HG03342 (cell line): ENCODE measurements at regions not wholly inside any gene's neighbourhood (a gene's known extent, or its start where the extent isn't known, plus 50 kb on each side); places are given as distances from the start of the nearest gene placed in this dataset.
"Not testable (repeated sequence)": the region's sequence is repeated elsewhere in the genome, so short reads cannot be mapped to it uniquely, and the experiment has no call there.

Source experiments
- ATAC-seq: cut with Tn5 transposase; IDR thresholded peaks from one replicate; pipeline ENCODE4 v1.9.1; 2021; ENCODE audit warnings: mild to moderate bottlenecking, moderate library complexity; ENCODE audit not compliant: unreplicated experiment

GRCh38 chr6:80594461-80594860 is 488.0 kb downstream of the BCKDHB start:
- ATAC-seq, result no peak

GRCh38 chr6:80592436-80592835 is 486.0 kb downstream of the BCKDHB start:
- ATAC-seq, result no peak

GRCh38 chr6:80586242-80586641 is 479.8 kb downstream of the BCKDHB start:
- ATAC-seq, result no peak

- ATAC-seq, result no peak
Measured at GRCh38 chr6:80579391-80580023, 473.0 kb downstream of the BCKDHB start.

GRCh38 chr6:80573320-80573719 is 466.8 kb downstream of the BCKDHB start:
- ATAC-seq, result not testable (repeated sequence)

GRCh38 chr6:80566361-80566760 is 459.9 kb downstream of the BCKDHB start:
- peak; percentile 85 for ATAC-seq

- no peak for ATAC-seq
Measured at GRCh38 chr6:80553071-80553740, 446.7 kb downstream of the BCKDHB start.

- ATAC-seq, result no peak
Measured at GRCh38 chr6:80550748-80551147, 444.3 kb downstream of the BCKDHB start.

GRCh38 chr6:80550281-80550680 is 443.8 kb downstream of the BCKDHB start:
- no peak for ATAC-seq

GRCh38 chr6:80548532-80548931 is 442.1 kb downstream of the BCKDHB start:
- no peak for ATAC-seq

- ATAC-seq, result peak; percentile 35
Measured at GRCh38 chr6:80547827-80548226, 441.4 kb downstream of the BCKDHB start.

GRCh38 chr6:80544976-80545722 is 438.7 kb downstream of the BCKDHB start:
- ATAC-seq, result no peak

- ATAC-seq, result no peak
Measured at GRCh38 chr6:80544555-80544954, 438.1 kb downstream of the BCKDHB start.

- ATAC-seq, result no peak
Measured at GRCh38 chr6:80543598-80544222, 437.2 kb downstream of the BCKDHB start.

GRCh38 chr6:80543151-80543550 is 436.7 kb downstream of the BCKDHB start:
- ATAC-seq, result no peak

- ATAC-seq, result no peak
Measured at GRCh38 chr6:80541886-80542285, 435.4 kb downstream of the BCKDHB start.

- ATAC-seq, result no peak
Measured at GRCh38 chr6:80541181-80541580, 434.7 kb downstream of the BCKDHB start.

- ATAC-seq, result no peak
Measured at GRCh38 chr6:80540700-80541099, 434.2 kb downstream of the BCKDHB start.

GRCh38 chr6:80537118-80537972 is 430.9 kb downstream of the BCKDHB start:
- ATAC-seq, result no peak

GRCh38 chr6:80535914-80536565 is 429.6 kb downstream of the BCKDHB start:
- ATAC-seq, result no peak
